Panc1 (cell line): ENCODE measurements at regions not wholly inside any gene's neighbourhood (a gene's known extent, or its start where the extent isn't known, plus 50 kb on each side); places are given as distances from the start of the nearest gene placed in this dataset.

Experiments used
- ATAC-seq: fragments of 200-7000 bp; cut with Tn5 transposase; 2 replicates; pipeline ENCODE4 v1.9.1; 2020; ENCODE audit warnings: mild to moderate bottlenecking, moderate library complexity
- BruUV-seq: library from RNA; stranded (reverse); fragments of 400-500 nt; replicated peaks from 2 replicates; lab custom pipeline; 2021; lab: Mats Ljungman, UMichigan
- CTCF ChIA-PET: fragments of 300-600 bp; sonication (Branson Sonifier 250); formaldehyde crosslinking; loops from one replicate; lab custom pipeline; 2022; ENCODE audit warnings: antibody characterized with exemption; lab: Charles Lee
- POLR2A ChIA-PET: fragments of 300-600 bp; sonication (Branson Sonifier 250); formaldehyde crosslinking; loops from one replicate; lab custom pipeline; 2022; ENCODE audit warnings: antibody characterized with exemption; lab: Charles Lee
- DNase-seq: peaks from one replicate; pipeline ENCODE4 v3.0.0-alpha.2; 2010; ENCODE audit warnings: low read depth, low spot score
- H3K27ac ChIP-seq: 2 replicates; pipeline ENCODE4 v1.5.1; 2011; ENCODE audit warnings: mild to moderate bottlenecking, low read length, inconsistent platforms
- H3K27me3 ChIP-seq: fragments of 200-500 bp; sonication (Bioruptor generic); 2 replicates; pipeline ENCODE4 v1.6.0; 2014; ENCODE audit warnings: low read length, inconsistent platforms; ENCODE audit not compliant: control insufficient read depth, insufficient read depth
- H3K36me3 ChIP-seq: fragments of 200-500 bp; sonication (Bioruptor generic); 2 replicates; pipeline ENCODE4 v1.5.1; 2014; ENCODE audit warnings: inconsistent platforms, mild to moderate bottlenecking, low read length, moderate library complexity; ENCODE audit not compliant: control insufficient read depth, insufficient read depth
- H3K4me1 ChIP-seq: 2 replicates; pipeline ENCODE4 v1.5.1; 2011; ENCODE audit warnings: inconsistent platforms, mild to moderate bottlenecking, low read length, moderate library complexity; ENCODE audit not compliant: control insufficient read depth, insufficient read depth
- H3K4me3 ChIP-seq, 2 experiments: 2 replicates each; pipeline ENCODE4 v1.5.1; 2011 to 2012; ENCODE audit warnings: low read depth in 2 of 2, low read length in 2 of 2, mild to moderate bottlenecking in 2 of 2, inconsistent platforms in 1 of 2, moderate library complexity in 1 of 2
- H3K9me3 ChIP-seq: fragments of 200-500 bp; sonication (Bioruptor generic); 2 replicates; pipeline ENCODE4 v1.5.1; 2014; ENCODE audit warnings: low read depth, mild to moderate bottlenecking, inconsistent platforms, low read length, moderate library complexity; ENCODE audit not compliant: control insufficient read depth, insufficient read depth
- POLR2AphosphoS5 ChIP-seq: IDR thresholded peaks from 2 replicates; pipeline ENCODE4 v1.6.1; 2012; ENCODE audit warnings: mild to moderate bottlenecking, low read depth, low read length, moderate library complexity
- SIN3A ChIP-seq: IDR thresholded peaks from 2 replicates; pipeline ENCODE4 v1.6.1; 2012; ENCODE audit warnings: low read depth, mild to moderate bottlenecking, low read length, moderate library complexity, borderline replicate concordance; ENCODE audit not compliant: insufficient read depth
- TCF7L2 ChIP-seq: IDR thresholded peaks from 2 replicates; pipeline ENCODE4 v1.6.1; 2011; ENCODE audit warnings: mild to moderate bottlenecking, low read depth, low read length, inconsistent platforms
- in situ Hi-C: cut with HindIII; loops from 2 replicates; pipeline ENCODE4 v1.10.0; 2016; ENCODE audit warnings: low sequenced_read_pairs, low pct_unique_long_range_greater_than_20kb
- intact Hi-C: fragments of 100-400 bp; cut with micrococcal nuclease; formaldehyde crosslinking; loops from one replicate; pipeline ENCODE4 v1.10.0; 2022; ENCODE audit not compliant: unreplicated experiment
- TF ChIP-seq, protein P1 (sequence below), 2 experiments: IDR thresholded peaks; 2 replicates each; pipeline ENCODE4 v1.6.1; 2011 to 2012; ENCODE audit warnings: low read depth in 2 of 2, control low read depth in 1 of 2, low read length in 1 of 2, mild to moderate bottlenecking in 1 of 2, moderate library complexity in 1 of 2; ENCODE audit not compliant: insufficient read depth in 1 of 2
- TF ChIP-seq, protein P2 (sequence below): fragments of 450-650 bp; IDR thresholded peaks from 2 replicates; pipeline ENCODE4 v1.5.1; 2017; ENCODE audit warnings: mild to moderate bottlenecking

DNA sequence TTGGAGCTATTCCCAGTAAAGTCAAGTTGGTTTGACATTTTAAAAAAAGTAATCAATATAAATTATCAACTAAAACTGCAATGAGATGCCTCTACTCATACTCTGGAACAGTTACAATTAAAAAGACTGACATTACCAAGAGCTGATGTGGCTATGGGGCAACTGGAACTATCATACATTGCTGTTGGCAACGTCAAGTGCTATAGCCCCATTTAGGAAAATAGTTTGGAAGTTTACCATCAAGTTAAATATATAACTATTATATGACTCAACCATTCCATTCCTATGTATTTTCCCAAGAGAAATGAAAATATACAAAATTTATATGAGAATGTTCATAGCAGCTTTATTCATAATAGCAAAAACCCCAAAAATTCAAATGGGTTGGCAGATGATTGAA, 111.4 kb upstream of the HDGFL1 start:
- in situ Hi-C loops = no loop called here
- DNase-seq (no peak), ATAC-seq (no peak)
- no peak overlapping the region for H3K27ac ChIP-seq
- ChIA-PET POLR2A (interaction anchor here (0.6 kb wide), 1 partner anchor 639 kb away, joined by 3 read pairs; no protein-coding TSS in a partner anchor), CTCF (no interaction called here)
- TF ChIP-seq TCF7L2 = no peak
- no peaks in the 10 kb centered on the region for H3K4me1 ChIP-seq
- no TSS peak for BruUV-seq
- H3K27me3 ChIP-seq = no peaks in the 10 kb centered on the region
- H3K9me3 ChIP-seq = no peaks in the 10 kb centered on the region
- no peaks in the 10 kb centered on the region for H3K36me3 ChIP-seq
- H3K4me3 ChIP-seq = no peak overlapping the region
- intact Hi-C loops = no loop called here

DNA sequence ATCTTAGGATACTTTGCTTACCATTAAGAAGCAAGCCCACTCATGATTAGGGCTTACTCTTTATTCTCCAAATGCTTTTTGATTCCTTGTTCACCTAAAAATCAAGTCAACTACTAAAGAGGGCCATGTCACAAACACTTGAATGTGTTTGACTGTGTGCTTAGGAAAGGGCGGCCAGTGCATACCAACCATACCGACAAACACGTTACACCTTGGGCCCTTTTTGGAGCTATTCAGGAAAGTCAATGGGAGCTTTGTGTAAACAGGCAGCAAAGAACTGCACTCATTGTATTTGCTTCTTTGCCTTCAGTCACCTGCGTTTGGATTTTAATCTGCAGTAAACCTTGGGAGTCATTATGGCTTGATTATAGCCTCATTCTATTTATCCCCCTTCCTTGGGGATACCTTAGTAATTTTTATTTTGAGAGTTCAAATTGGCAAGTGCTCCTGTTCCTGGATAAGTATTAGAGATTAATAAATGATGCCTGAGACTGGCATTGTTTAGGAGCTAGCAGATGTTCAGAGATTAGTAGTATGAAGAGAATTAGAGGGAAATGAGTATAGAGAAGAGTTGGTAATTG, 102.6 kb upstream of the HDGFL1 start:
- no peaks in the 10 kb centered on the region for H3K36me3 ChIP-seq
- in situ Hi-C loops = no loop called here
- DNase-seq = no peak
- H3K4me1 ChIP-seq = peaks cover 10% of the 10 kb centered on the region
- no peaks in the 10 kb centered on the region for H3K9me3 ChIP-seq
- no peak overlapping the region for H3K27ac ChIP-seq
- intact Hi-C loops = no loop called here
- TF ChIP-seq SIN3A = no peak
- TF ChIP-seq, protein P1, sequence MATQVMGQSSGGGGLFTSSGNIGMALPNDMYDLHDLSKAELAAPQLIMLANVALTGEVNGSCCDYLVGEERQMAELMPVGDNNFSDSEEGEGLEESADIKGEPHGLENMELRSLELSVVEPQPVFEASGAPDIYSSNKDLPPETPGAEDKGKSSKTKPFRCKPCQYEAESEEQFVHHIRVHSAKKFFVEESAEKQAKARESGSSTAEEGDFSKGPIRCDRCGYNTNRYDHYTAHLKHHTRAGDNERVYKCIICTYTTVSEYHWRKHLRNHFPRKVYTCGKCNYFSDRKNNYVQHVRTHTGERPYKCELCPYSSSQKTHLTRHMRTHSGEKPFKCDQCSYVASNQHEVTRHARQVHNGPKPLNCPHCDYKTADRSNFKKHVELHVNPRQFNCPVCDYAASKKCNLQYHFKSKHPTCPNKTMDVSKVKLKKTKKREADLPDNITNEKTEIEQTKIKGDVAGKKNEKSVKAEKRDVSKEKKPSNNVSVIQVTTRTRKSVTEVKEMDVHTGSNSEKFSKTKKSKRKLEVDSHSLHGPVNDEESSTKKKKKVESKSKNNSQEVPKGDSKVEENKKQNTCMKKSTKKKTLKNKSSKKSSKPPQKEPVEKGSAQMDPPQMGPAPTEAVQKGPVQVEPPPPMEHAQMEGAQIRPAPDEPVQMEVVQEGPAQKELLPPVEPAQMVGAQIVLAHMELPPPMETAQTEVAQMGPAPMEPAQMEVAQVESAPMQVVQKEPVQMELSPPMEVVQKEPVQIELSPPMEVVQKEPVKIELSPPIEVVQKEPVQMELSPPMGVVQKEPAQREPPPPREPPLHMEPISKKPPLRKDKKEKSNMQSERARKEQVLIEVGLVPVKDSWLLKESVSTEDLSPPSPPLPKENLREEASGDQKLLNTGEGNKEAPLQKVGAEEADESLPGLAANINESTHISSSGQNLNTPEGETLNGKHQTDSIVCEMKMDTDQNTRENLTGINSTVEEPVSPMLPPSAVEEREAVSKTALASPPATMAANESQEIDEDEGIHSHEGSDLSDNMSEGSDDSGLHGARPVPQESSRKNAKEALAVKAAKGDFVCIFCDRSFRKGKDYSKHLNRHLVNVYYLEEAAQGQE (IDR thresholded peaks at IDR 0.05; ENCODE audit: insufficient read depth in 1 of 2, low read depth in 2 of 2, low read length in 1 of 2) = no peak
- no peak for ATAC-seq
- no TSS peak for BruUV-seq
- CTCF ChIA-PET = no interaction called here
- POLR2A ChIA-PET = no interaction called here
- no peak overlapping the region for H3K4me3 ChIP-seq
- no peaks in the 10 kb centered on the region for H3K27me3 ChIP-seq

DNA sequence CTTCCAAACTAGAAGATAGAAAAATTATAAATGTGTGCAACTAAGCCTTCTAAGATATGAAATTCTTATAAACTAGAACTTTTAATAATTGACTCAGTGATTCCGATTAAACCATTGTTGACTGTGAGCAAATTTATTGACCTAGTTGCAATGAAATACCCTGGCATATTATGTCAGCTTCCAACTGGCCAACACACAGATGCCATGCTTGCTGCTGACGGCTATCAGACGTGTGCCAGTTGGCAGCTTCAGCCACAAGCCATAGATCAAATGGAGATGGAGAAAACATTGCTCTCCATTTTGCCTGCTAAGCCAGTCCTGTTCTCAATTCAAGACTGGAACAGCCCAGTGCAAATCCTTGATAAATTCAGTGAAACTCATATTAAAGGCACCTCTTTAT, 101.7 kb upstream of the HDGFL1 start:
- Histone ChIP-seq H3K9me3 (no peaks in the 10 kb centered on the region), H3K36me3 (no peaks in the 10 kb centered on the region), H3K4me1 (peaks cover 13% of the 10 kb centered on the region), H3K27me3 (no peaks in the 10 kb centered on the region), H3K4me3 (no peak overlapping the region), H3K27ac (no peak overlapping the region)
- DNase-seq (no peak), ATAC-seq (no peak)
- CTCF ChIA-PET = no interaction called here
- intact Hi-C loops = no loop called here
- in situ Hi-C loops = no loop called here
- BruUV-seq = no TSS peak
- POLR2A ChIA-PET = no interaction called here
- TF ChIP-seq POLR2AphosphoS5 (no peak), SIN3A (no peak), TCF7L2 (no peak)
- TF ChIP-seq, protein P1 (IDR thresholded peaks at IDR 0.05; ENCODE audit: insufficient read depth in 1 of 2, low read depth in 2 of 2, low read length in 1 of 2) = no peak
- TF ChIP-seq, protein P2, sequence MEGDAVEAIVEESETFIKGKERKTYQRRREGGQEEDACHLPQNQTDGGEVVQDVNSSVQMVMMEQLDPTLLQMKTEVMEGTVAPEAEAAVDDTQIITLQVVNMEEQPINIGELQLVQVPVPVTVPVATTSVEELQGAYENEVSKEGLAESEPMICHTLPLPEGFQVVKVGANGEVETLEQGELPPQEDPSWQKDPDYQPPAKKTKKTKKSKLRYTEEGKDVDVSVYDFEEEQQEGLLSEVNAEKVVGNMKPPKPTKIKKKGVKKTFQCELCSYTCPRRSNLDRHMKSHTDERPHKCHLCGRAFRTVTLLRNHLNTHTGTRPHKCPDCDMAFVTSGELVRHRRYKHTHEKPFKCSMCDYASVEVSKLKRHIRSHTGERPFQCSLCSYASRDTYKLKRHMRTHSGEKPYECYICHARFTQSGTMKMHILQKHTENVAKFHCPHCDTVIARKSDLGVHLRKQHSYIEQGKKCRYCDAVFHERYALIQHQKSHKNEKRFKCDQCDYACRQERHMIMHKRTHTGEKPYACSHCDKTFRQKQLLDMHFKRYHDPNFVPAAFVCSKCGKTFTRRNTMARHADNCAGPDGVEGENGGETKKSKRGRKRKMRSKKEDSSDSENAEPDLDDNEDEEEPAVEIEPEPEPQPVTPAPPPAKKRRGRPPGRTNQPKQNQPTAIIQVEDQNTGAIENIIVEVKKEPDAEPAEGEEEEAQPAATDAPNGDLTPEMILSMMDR = no peak
